CD4-positive, alpha-beta T cell treated with Interleukin-12 subunit alpha and Interleukin-12 subunit beta, for 1 hour (primary cell): ENCODE measurements at regions not wholly inside any gene's neighbourhood (a gene's known extent, or its start where the extent isn't known, plus 50 kb on each side); places are given as distances from the start of the nearest gene placed in this dataset.
"Not testable (repeated sequence)": the region's sequence is repeated elsewhere in the genome, so short reads cannot be mapped to it uniquely, and the experiment has no call there.

Experiments
- DNase-seq: peaks from one replicate; pipeline ENCODE4 v3.0.0-alpha.2; 2020

- no peak for DNase-seq
These were observed 252.4 kb upstream of the B3GALT2 start for GRCh38 chr1:193438771-193439170.

- no peak for DNase-seq
These were observed 251.9 kb upstream of the B3GALT2 start for GRCh38 chr1:193438312-193438711.

GRCh38 chr1:193437785-193438184 is 251.4 kb upstream of the B3GALT2 start:
- peak; percentile 32 for DNase-seq

GRCh38 chr1:193437333-193437732 is 250.9 kb upstream of the B3GALT2 start:
- not testable (repeated sequence) for DNase-seq

- DNase-seq: no peak
These were observed 249.4 kb upstream of the B3GALT2 start for GRCh38 chr1:193435781-193436180.

GRCh38 chr1:193434319-193434718 is 247.9 kb upstream of the B3GALT2 start:
- DNase-seq: no peak

GRCh38 chr1:193433599-193433998 is 247.2 kb upstream of the B3GALT2 start:
- no peak for DNase-seq

GRCh38 chr1:193432979-193433587 is 246.7 kb upstream of the B3GALT2 start:
- no peak for DNase-seq

- no peak for DNase-seq
These were observed 245.0 kb upstream of the B3GALT2 start for GRCh38 chr1:193431265-193431977.

- DNase-seq: no peak
These were observed 241.1 kb upstream of the B3GALT2 start for GRCh38 chr1:193427524-193427923.

GRCh38 chr1:193426061-193426460 is 239.6 kb upstream of the B3GALT2 start:
- DNase-seq: no peak

- no peak for DNase-seq
These were observed 235.1 kb upstream of the B3GALT2 start for GRCh38 chr1:193421487-193421886.

- DNase-seq: no peak
These were observed 232.9 kb upstream of the B3GALT2 start for GRCh38 chr1:193419295-193419694.

GRCh38 chr1:193418745-193419058 is 232.3 kb upstream of the B3GALT2 start:
- DNase-seq: no peak

- DNase-seq: peak; percentile 53
These were observed 231.7 kb upstream of the B3GALT2 start for GRCh38 chr1:193417945-193418744.

- DNase-seq: peak; percentile 36
These were observed 231.0 kb upstream of the B3GALT2 start for GRCh38 chr1:193417403-193417802.

- no peak for DNase-seq
These were observed 230.0 kb upstream of the B3GALT2 start for GRCh38 chr1:193416226-193417024.

- DNase-seq: no peak
These were observed 228.8 kb upstream of the B3GALT2 start for GRCh38 chr1:193415256-193415655.

GRCh38 chr1:193413376-193413775 is 227.0 kb upstream of the B3GALT2 start:
- no peak for DNase-seq

GRCh38 chr1:193412748-193413147 is 226.3 kb upstream of the B3GALT2 start:
- peak; percentile 15 for DNase-seq

GRCh38 chr1:193411714-193412113 is 225.3 kb upstream of the B3GALT2 start:
- DNase-seq: peak; percentile 14

GRCh38 chr1:193411215-193411614 is 224.8 kb upstream of the B3GALT2 start:
- no peak for DNase-seq

GRCh38 chr1:193408782-193409293 is 222.4 kb upstream of the B3GALT2 start:
- DNase-seq: peak; percentile 14
